Aorta (tissue), 5 donors: ENCODE measurements at regions not wholly inside any gene's neighbourhood (a gene's known extent, or its start where the extent isn't known, plus 50 kb on each side); places are given as distances from the start of the nearest gene placed in this dataset.
A peak's percentile ranks its signal among the peaks of the same experiment; 100 is the strongest.

Experiments
- ATAC-seq: fragments of 200-7000 bp; cut with Tn5 transposase; one replicate; pipeline ENCODE4 v1.9.1; 2022; ENCODE audit warnings: moderate library complexity; ENCODE audit not compliant: low FRiP score
- DNase-seq, 2 donors: peaks; one replicate each; pipeline ENCODE4 v3.0.0-alpha.2; 2020
- H3K27ac ChIP-seq, 2 donors: one replicate each; pipeline ENCODE4 v1.5.1; 2013; ENCODE audit warnings: low read length in 2 of 2, mild to moderate bottlenecking in 2 of 2, moderate library complexity in 2 of 2, control low read depth in 1 of 2, inconsistent platforms in 1 of 2, low read depth in 1 of 2
- H3K27me3 ChIP-seq, 2 donors: one replicate each; pipeline ENCODE4 v1.6.1; 2013; ENCODE audit warnings: control low read depth in 1 of 2, low read length in 1 of 2, mild to moderate bottlenecking in 1 of 2, moderate library complexity in 1 of 2; ENCODE audit not compliant: insufficient read depth in 2 of 2, control insufficient read depth in 1 of 2
- H3K36me3 ChIP-seq, 2 donors: one replicate each; pipeline ENCODE4 v1.6.1; 2013; ENCODE audit warnings: control low read depth in 1 of 2, low read length in 1 of 2, mild to moderate bottlenecking in 1 of 2; ENCODE audit not compliant: insufficient read depth in 2 of 2, control insufficient read depth in 1 of 2
- H3K4me1 ChIP-seq, 2 donors: one replicate each; pipeline ENCODE4 v1.6.1; 2013; ENCODE audit warnings: low read length in 2 of 2, control low read depth in 1 of 2, mild to moderate bottlenecking in 1 of 2, moderate library complexity in 1 of 2; ENCODE audit not compliant: insufficient read depth in 2 of 2, control insufficient read depth in 1 of 2
- H3K4me3 ChIP-seq, 2 donors: one replicate each; pipeline ENCODE4 v1.5.1; 2013; ENCODE audit warnings: low read length in 2 of 2, control low read depth in 1 of 2, mild to moderate bottlenecking in 1 of 2
- H3K9me3 ChIP-seq: one replicate; pipeline ENCODE4 v1.6.1; 2013; ENCODE audit warnings: mild to moderate bottlenecking, low read length; ENCODE audit not compliant: control insufficient read depth
- WGBS, 2 donors: extraction: QIAGEN DNeasy Blood & Tissue Kit; methylation state at CpG; one replicate each; pipeline ENCODE4 v1.1.7; 2013; 5-methylcytosine and 5-hydroxymethylcytosine counted together
- intact Hi-C, 2 donors: fragments of 100-400 bp; cut with DNase I; formaldehyde crosslinking; loops; one replicate each; pipeline versions ENCODE4 v1.14.2 to v1.15.0; 2022
- donor health status: healthy with polysubstance abuse.
- donor health status: Bipolar disorder and iron deficiency.
- donor health status: DM: no; HTN: no; CAD: no.
- donor health status: DM: no; HTN: no; CAD: no.
- donor health status: DM: yes; HTN: yes; CAD: no.

- Histone ChIP-seq H3K9me3 (no peaks in the 10 kb centered on the region), H3K27me3 (no peaks in the 10 kb centered on the region), H3K4me3 (no peak overlapping the region), H3K36me3 (no peaks in the 10 kb centered on the region), H3K27ac (no peak overlapping the region), H3K4me1 (peaks cover 0 to 3% of the 10 kb centered on the region in 2 donors)
- ATAC-seq (no peak), DNase-seq (no peak)
- 96 to 97% methylated on average over 7 of the region's 7 CpGs for WGBS, 2 donors
- intact Hi-C loops: no loop called here
Measured at GRCh38 chr12:87670448-87670847, 358.8 kb downstream of the C12orf50 start.

- Histone ChIP-seq H3K4me3 (no peak overlapping the region), H3K27me3 (no peaks in the 10 kb centered on the region), H3K9me3 (no peaks in the 10 kb centered on the region), H3K27ac (no peak overlapping the region), H3K36me3 (no peaks in the 10 kb centered on the region), H3K4me1 (peaks cover 0 to 3% of the 10 kb centered on the region in 2 donors)
- intact Hi-C loops: no loop called here
- 52 to 58% methylated on average over 2 of the region's 2 CpGs for WGBS, 2 donors
- peak; percentile 34 for ATAC-seq
- DNase-seq: no peak
Measured at GRCh38 chr12:87667378-87667777, 361.8 kb downstream of the C12orf50 start.

- WGBS, 2 donors: 66 to 69% methylated on average over 5 of the region's 5 CpGs
- DNase-seq: no peak
- no peaks in the 10 kb centered on the region for H3K9me3 ChIP-seq
- no peaks in the 10 kb centered on the region for H3K27me3 ChIP-seq
- H3K36me3 ChIP-seq: no peaks in the 10 kb centered on the region
- no peak for ATAC-seq
- H3K4me1 ChIP-seq: no peaks in the 10 kb centered on the region
- H3K4me3 ChIP-seq: peak overlapping the region in 1 of 2 donors; percentile 26
- no peak overlapping the region for H3K27ac ChIP-seq
- intact Hi-C loops: no loop called here
Measured at GRCh38 chr12:87661786-87662377, 367.3 kb downstream of the C12orf50 start.

- no peak for DNase-seq
- peak; percentile 42 for ATAC-seq
- Histone ChIP-seq H3K27me3 (no peaks in the 10 kb centered on the region), H3K4me1 (no peaks in the 10 kb centered on the region), H3K27ac (no peak overlapping the region), H3K36me3 (no peaks in the 10 kb centered on the region), H3K9me3 (no peaks in the 10 kb centered on the region), H3K4me3 (peak overlapping the region in 1 of 2 donors; percentile 26)
- intact Hi-C loops: no loop called here
- WGBS, 2 donors: 49 to 52% methylated on average over 2 of the region's 2 CpGs
Measured at GRCh38 chr12:87660987-87661774, 368.0 kb downstream of the C12orf50 start.

- 39 to 47% methylated on average over 2 of the region's 2 CpGs for WGBS, 2 donors
- intact Hi-C loops: no loop called here
- Histone ChIP-seq H3K27ac (no peak overlapping the region), H3K36me3 (no peaks in the 10 kb centered on the region), H3K9me3 (no peaks in the 10 kb centered on the region), H3K4me3 (no peak overlapping the region), H3K27me3 (no peaks in the 10 kb centered on the region), H3K4me1 (no peaks in the 10 kb centered on the region)
- DNase-seq (no peak), ATAC-seq (no peak)
Measured at GRCh38 chr12:87660291-87660690, 368.9 kb downstream of the C12orf50 start.

GRCh38 chr12:87656311-87656710, 372.9 kb downstream of the C12orf50 start:
- intact Hi-C loops: no loop called here
- Histone ChIP-seq H3K4me3 (no peak overlapping the region), H3K9me3 (no peaks in the 10 kb centered on the region), H3K36me3 (no peaks in the 10 kb centered on the region), H3K27me3 (no peaks in the 10 kb centered on the region), H3K4me1 (no peaks in the 10 kb centered on the region), H3K27ac (no peak overlapping the region)
- DNase-seq (no peak), ATAC-seq (no peak)
- WGBS, 2 donors: 98 to 100% methylated on average over 1 of the region's 1 CpG

GRCh38 chr12:87651670-87652425, 377.4 kb downstream of the C12orf50 start:
- no peak for DNase-seq
- Histone ChIP-seq H3K27me3 (no peaks in the 10 kb centered on the region), H3K4me3 (no peak overlapping the region), H3K36me3 (no peaks in the 10 kb centered on the region), H3K9me3 (no peaks in the 10 kb centered on the region), H3K27ac (no peak overlapping the region), H3K4me1 (no peaks in the 10 kb centered on the region)
- ATAC-seq: no peak
- intact Hi-C loops: no loop called here
- 72 to 74% methylated on average over 3 of the region's 3 CpGs for WGBS, 2 donors

GRCh38 chr12:87642245-87642644, 387.0 kb downstream of the C12orf50 start:
- WGBS, 2 donors: 88 to 89% methylated on average over 2 of the region's 2 CpGs

More at GRCh38 chr12:87642245-87642644, 387.0 kb downstream of the C12orf50 start:
- Histone ChIP-seq H3K27ac (no peak overlapping the region), H3K9me3 (no peaks in the 10 kb centered on the region), H3K4me1 (no peaks in the 10 kb centered on the region), H3K27me3 (no peaks in the 10 kb centered on the region), H3K36me3 (no peaks in the 10 kb centered on the region), H3K4me3 (no peak overlapping the region)
- ATAC-seq (no peak), DNase-seq (no peak)
- intact Hi-C loops: no loop called here
